ENCODE measurements at regions not wholly inside any gene's neighbourhood (a gene's known extent, or its start where the extent isn't known, plus 50 kb on each side); places are given as distances from the start of the nearest gene placed in this dataset.

DNA sequence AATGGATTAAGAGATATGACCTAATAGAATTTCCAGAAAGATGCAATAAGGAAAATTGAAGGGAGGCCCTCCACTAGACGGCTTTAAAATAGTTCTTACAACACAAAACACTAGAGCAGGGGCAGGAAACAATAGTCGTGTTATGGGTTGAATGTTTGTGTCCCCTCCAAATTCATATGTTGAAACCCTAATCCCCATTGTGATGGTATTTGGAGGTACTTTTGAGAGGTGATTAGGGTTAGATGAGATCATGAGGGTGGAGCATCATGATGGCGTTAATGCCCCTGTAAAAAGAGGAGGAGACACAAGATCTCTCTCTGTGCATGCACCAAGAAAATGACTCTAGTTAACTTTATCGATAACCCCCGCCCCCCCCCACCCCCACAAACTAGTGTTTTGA, 104.0 kb upstream of the HMGN3 start:
- TF ChIP-seq, protein P1, sequence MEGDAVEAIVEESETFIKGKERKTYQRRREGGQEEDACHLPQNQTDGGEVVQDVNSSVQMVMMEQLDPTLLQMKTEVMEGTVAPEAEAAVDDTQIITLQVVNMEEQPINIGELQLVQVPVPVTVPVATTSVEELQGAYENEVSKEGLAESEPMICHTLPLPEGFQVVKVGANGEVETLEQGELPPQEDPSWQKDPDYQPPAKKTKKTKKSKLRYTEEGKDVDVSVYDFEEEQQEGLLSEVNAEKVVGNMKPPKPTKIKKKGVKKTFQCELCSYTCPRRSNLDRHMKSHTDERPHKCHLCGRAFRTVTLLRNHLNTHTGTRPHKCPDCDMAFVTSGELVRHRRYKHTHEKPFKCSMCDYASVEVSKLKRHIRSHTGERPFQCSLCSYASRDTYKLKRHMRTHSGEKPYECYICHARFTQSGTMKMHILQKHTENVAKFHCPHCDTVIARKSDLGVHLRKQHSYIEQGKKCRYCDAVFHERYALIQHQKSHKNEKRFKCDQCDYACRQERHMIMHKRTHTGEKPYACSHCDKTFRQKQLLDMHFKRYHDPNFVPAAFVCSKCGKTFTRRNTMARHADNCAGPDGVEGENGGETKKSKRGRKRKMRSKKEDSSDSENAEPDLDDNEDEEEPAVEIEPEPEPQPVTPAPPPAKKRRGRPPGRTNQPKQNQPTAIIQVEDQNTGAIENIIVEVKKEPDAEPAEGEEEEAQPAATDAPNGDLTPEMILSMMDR (IDR thresholded peaks at IDR 0.05) = no peak
- no peak for TF ChIP-seq POLR2A (IDR thresholded peaks at IDR 0.05)

Measured in thyroid gland (tissue), 4 donors.